ENCODE measurements at regions not wholly inside any gene's neighbourhood (a gene's known extent, or its start where the extent isn't known, plus 50 kb on each side); places are given as distances from the start of the nearest gene placed in this dataset.

DNA sequence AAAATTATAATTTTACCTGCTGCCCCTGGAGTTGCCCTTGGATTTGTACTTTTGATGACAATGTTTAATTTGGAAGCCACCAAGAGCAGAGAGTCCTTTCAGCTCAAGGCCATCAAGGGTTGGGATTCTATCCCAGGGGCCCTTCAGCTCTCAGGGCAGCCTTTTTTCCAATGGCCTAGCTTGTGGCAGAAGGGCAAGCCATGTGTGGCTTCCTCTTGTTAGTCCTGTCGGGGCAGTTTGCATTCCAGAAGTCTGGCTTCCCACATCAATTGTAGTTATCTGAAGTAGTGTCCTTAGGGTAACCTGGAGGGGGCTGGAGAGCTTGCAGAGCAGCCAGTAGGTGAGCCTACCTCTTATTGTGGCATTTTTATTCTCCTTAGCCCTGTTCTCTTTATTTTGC, 569.4 kb downstream of the TRAM1L1 start:
- no TSS peak for BruUV-seq (replicated peaks)
- Mint-ChIP-seq H3K9me3 (ENCODE audit: unreplicated experiment) (peaks cover 8% of the 10 kb centered on the region), H3K27ac (ENCODE audit: low read depth, unreplicated experiment) (no peak overlapping the region), H3K36me3 (ENCODE audit: insufficient read depth, unreplicated experiment) (no peaks in the 10 kb centered on the region), H3K27me3 (ENCODE audit: insufficient read depth, unreplicated experiment) (no peaks in the 10 kb centered on the region), H3K4me1 (ENCODE audit: insufficient read depth, unreplicated experiment) (no peaks in the 10 kb centered on the region), H3K4me3 (ENCODE audit: unreplicated experiment) (no peak overlapping the region)
- CTCF ChIA-PET: no interaction called here
- intact Hi-C loops (cut with micrococcal nuclease): no loop called here
- POLR2A ChIA-PET: no interaction called here
- no peak for TF ChIP-seq CTCF (IDR thresholded peaks at IDR 0.05; ENCODE audit: unreplicated experiment)
- no peak for DNase-seq (ENCODE audit: unreplicated experiment)

GRCh38 chr4:116512552-116512951, 572.8 kb downstream of the TRAM1L1 start:
- H3K4me3 Mint-ChIP-seq (ENCODE audit: unreplicated experiment): no peak overlapping the region
- ChIA-PET POLR2A (no interaction called here), CTCF (no interaction called here)
- no peak overlapping the region for H3K27ac Mint-ChIP-seq (ENCODE audit: low read depth, unreplicated experiment)
- H3K36me3 Mint-ChIP-seq (ENCODE audit: insufficient read depth, unreplicated experiment): no peaks in the 10 kb centered on the region
- no peaks in the 10 kb centered on the region for H3K4me1 Mint-ChIP-seq (ENCODE audit: insufficient read depth, unreplicated experiment)
- no peak for TF ChIP-seq CTCF (IDR thresholded peaks at IDR 0.05; ENCODE audit: unreplicated experiment)
- intact Hi-C loops (cut with micrococcal nuclease): no loop called here
- no peak for DNase-seq (ENCODE audit: unreplicated experiment)
- no TSS peak for BruUV-seq (replicated peaks)
- H3K9me3 Mint-ChIP-seq (ENCODE audit: unreplicated experiment): no peaks in the 10 kb centered on the region
- H3K27me3 Mint-ChIP-seq (ENCODE audit: insufficient read depth, unreplicated experiment): peaks cover 13% of the 10 kb centered on the region

DNA sequence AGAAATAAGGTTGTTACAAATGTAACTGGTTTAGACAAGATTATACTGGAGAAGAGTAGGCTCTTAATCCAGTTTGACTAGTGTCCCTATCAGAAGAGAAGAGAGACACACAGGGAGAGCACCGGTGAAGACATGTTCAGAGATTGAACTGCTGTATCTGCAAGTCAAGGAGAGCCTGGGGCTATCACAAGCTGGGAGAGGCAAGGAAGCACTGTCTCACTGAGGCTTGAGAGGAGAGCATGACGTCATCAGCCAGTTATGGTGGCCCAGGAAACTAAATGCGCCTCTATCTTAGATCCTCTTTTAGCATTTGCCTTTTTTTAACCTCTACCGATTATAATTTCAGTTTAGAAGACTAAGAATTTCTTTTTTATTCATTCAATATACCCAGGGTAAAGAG, 583.4 kb downstream of the TRAM1L1 start:
- no peak for TF ChIP-seq CTCF (IDR thresholded peaks at IDR 0.05; ENCODE audit: unreplicated experiment)
- Mint-ChIP-seq H3K27ac (ENCODE audit: low read depth, unreplicated experiment) (no peak overlapping the region), H3K4me3 (ENCODE audit: unreplicated experiment) (no peak overlapping the region), H3K36me3 (ENCODE audit: insufficient read depth, unreplicated experiment) (no peaks in the 10 kb centered on the region), H3K9me3 (ENCODE audit: unreplicated experiment) (no peaks in the 10 kb centered on the region), H3K27me3 (ENCODE audit: insufficient read depth, unreplicated experiment) (peaks cover 22% of the 10 kb centered on the region), H3K4me1 (ENCODE audit: insufficient read depth, unreplicated experiment) (no peaks in the 10 kb centered on the region)
- intact Hi-C loops (cut with micrococcal nuclease): no loop called here
- CTCF ChIA-PET: no interaction called here
- no peak for DNase-seq (ENCODE audit: unreplicated experiment)
- POLR2A ChIA-PET: interaction anchor here (0.5 to 0.7 kb wide), 2 partner anchors 1309 to 1517 kb away, joined by 3 read pairs; no protein-coding TSS in a partner anchor
- BruUV-seq (replicated peaks): no TSS peak

GRCh38 chr4:116500225-116500624, 585.2 kb downstream of the TRAM1L1 start:
- H3K9me3 Mint-ChIP-seq (ENCODE audit: unreplicated experiment): no peaks in the 10 kb centered on the region
- no peak for TF ChIP-seq CTCF (IDR thresholded peaks at IDR 0.05; ENCODE audit: unreplicated experiment)
- CTCF ChIA-PET: no interaction called here
- no peaks in the 10 kb centered on the region for H3K36me3 Mint-ChIP-seq (ENCODE audit: insufficient read depth, unreplicated experiment)
- no peak overlapping the region for H3K27ac Mint-ChIP-seq (ENCODE audit: low read depth, unreplicated experiment)
- no peak for DNase-seq (ENCODE audit: unreplicated experiment)
- intact Hi-C loops (cut with micrococcal nuclease): no loop called here
- no peaks in the 10 kb centered on the region for H3K4me1 Mint-ChIP-seq (ENCODE audit: insufficient read depth, unreplicated experiment)
- POLR2A ChIA-PET: no interaction called here
- no TSS peak for BruUV-seq (replicated peaks)
- peaks cover 25% of the 10 kb centered on the region for H3K27me3 Mint-ChIP-seq (ENCODE audit: insufficient read depth, unreplicated experiment)
- no peak overlapping the region for H3K4me3 Mint-ChIP-seq (ENCODE audit: unreplicated experiment)
